ENCODE measurements at regions not wholly inside any gene's neighbourhood (a gene's known extent, or its start where the extent isn't known, plus 50 kb on each side); places are given as distances from the start of the nearest gene placed in this dataset.
"Not testable (repeated sequence)": the region's sequence is repeated elsewhere in the genome, so short reads cannot be mapped to it uniquely, and the experiment has no call there.

GRCh38 chr9:85487872-85488271 lies 253.9 kb downstream of the AGTPBP1 start:
- DNase-seq = no peak

GRCh38 chr9:85484235-85484634 lies 257.5 kb downstream of the AGTPBP1 start:
- DNase-seq = no peak

GRCh38 chr9:85483208-85483607 lies 258.5 kb downstream of the AGTPBP1 start:
- peak; percentile 18 for DNase-seq

DNA sequence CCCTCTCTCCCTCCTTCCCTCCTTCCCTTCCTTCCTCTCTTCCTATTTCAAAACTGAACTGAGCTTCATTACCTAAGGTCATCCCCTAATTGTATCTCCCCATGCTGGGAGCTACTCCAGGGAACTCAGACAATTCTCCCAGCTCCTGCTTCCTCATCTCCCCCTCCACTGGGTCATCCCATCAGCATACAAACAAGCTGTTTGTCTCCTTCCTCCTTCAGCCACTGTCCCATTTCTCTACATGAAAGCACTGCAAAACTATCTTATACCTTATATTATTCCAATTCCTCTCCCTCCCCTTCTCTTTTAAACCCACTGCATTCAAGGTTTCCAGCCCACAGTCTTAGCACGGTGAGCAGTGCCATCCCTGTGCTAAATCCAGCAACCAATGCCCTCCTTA lies 262.4 kb downstream of the AGTPBP1 start:
- DNase-seq = no peak

DNA sequence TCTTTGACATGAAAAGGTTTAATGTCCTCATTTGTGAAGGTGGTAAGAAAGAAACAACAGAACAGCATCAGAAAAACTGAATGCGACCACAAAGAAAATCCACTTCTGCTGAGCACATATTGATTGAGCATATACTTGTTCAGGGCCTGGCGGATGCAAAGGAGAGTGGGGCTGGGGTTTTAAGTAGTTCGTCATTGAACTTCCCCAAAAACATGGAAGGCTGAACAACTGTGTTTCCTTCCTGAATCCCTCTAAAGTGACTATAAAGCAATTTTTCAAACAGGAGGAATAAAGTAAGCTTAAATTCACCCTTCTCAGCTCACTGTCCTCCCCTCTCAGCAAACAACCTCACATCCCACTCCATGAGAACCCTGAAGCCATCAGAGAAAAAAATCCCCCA lies 262.9 kb downstream of the AGTPBP1 start:
- no peak for DNase-seq

DNA sequence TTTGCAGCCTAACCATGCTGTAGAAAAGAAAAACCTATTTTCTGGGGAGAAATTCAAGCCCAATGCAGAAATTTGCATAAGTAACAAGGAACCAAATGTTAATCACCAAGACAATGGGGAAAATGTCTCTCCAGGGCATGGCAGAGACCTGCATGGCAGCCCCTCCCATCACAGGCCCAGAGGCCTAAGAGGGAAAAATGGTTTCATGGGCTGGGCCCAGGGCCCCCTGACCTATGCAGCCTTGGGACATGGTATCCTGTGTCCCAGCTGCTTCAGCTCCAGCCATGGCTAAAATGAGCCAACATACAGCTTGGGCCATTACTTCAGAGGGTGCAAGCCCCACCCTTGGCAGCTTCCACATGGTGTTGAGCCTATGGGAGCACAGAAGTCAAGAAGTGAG lies 266.9 kb downstream of the AGTPBP1 start:
- DNase-seq = not testable (repeated sequence)

- no peak for DNase-seq
Observed at GRCh38 chr9:85471791-85472190, 270.0 kb downstream of the AGTPBP1 start.

DNA sequence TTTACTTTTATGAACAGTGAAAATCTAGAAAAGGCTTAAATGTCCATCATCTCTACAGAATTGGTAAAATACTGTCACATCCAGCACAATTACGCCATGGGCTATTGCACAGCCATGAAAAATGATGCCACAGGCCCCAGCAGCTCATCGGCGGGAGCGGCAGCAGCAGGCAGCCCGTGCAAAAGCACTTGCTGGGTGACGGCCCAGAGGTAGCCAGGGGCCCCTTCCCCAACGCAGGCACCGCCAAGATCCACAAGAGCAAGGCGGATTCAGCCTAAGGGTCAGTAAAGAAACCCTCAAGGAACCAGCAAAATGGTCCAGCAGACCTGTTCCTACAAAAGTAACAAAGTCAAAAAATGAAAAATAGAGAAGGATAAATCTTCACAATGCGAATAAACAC lies 272.7 kb downstream of the AGTPBP1 start:
- no peak for DNase-seq

- no peak for DNase-seq
Observed at GRCh38 chr9:85466834-85467233, 274.9 kb downstream of the AGTPBP1 start.

DNA sequence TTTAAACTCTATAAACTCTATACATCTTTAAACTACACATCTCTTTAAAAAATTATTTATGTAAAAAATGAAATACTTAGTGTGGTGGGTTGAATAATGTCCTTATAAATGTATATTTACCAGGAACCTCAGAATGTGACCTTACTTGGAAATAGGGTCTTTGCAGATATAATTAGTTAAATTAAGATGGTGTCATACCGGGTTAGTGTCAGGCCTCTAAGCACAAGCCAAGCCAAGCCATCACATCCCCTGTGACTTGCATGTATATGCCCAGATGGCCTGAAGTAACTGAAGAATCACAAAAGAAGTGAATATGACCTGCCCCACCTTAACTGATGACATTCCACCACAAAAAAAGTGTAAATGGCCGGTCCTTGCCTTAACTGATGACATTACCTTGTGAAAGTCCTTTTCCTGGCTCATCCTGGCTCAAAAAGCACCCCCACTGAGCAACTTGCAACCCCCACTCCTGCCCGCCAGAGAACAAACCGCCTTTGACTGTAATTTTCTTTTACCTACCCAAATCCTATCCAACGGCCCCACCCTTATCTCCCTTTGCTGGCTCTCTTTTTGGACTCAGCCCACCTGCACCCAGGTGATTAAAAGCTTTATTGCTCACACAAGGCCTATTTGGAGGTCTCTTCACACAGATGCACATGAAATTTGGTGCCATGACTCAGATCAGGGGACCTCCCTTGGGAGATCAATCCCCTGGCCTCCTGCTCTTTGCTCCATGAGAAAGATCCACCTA lies 283.5 kb downstream of the AGTPBP1 start:
- DNase-seq = not testable (repeated sequence)

- DNase-seq = no peak
Observed at GRCh38 chr9:85453850-85454249, 287.9 kb downstream of the AGTPBP1 start.

GRCh38 chr9:85452841-85453240 lies 288.9 kb downstream of the AGTPBP1 start:
- DNase-seq = no peak

DNA sequence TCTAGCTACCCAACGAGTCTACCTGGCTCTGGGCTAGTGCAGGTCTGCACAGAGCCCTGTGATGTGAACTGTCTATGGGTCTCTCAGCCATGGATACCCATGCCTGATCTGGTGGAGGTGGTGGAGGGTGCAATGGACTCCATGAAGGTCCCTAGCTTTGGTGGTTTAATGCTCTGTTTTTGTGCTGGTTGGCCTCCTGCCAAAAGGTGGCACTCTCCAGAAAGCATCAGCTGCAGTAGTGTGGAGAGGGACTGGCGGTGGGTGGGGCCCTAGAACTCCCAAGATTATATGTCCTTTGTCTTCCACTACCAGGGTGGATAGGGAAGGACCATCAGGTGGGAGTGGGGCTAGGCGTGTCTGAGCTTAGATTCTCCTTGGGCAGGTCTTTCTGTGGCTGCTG lies 290.1 kb downstream of the AGTPBP1 start:
- no peak for DNase-seq

DNA sequence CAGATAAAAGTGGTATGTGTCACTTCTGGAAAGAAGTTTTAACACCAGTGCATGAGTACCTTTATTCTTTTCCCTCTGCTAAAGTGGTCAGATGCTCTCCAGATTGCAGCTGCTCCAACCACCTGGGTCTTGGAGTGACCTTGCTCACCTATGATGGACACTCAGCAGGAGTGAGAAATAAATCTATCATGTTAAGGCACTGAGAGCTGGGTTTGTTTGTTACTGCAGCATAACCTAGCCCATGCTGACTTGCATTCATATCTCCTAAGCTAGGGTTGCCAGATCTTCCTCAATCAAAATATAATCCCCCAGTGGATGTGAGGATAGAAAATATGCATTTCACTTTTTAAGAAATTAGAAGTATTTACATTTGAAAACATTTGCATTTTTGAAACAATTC lies 295.9 kb downstream of the AGTPBP1 start:
- DNase-seq = no peak

DNA sequence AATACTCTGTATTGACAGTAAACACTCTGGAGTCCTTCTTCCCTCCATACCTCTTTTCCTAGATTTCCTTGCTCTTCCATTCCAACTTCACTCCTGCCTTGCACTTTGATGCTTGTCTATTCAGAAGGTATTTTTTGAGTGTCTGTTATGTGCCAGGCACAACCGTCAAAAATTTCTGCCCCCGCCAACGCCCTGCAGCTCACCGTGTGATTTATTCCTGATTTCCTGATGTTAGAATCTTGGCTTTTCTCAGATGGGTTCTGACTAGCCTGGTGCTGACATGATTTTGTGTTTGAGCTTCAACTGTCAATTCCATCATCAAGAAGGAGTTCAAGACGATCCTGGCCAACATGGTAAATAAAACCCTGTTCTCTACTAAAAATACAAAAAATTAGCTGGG lies 297.5 kb downstream of the AGTPBP1 start:
- DNase-seq = no peak

DNA sequence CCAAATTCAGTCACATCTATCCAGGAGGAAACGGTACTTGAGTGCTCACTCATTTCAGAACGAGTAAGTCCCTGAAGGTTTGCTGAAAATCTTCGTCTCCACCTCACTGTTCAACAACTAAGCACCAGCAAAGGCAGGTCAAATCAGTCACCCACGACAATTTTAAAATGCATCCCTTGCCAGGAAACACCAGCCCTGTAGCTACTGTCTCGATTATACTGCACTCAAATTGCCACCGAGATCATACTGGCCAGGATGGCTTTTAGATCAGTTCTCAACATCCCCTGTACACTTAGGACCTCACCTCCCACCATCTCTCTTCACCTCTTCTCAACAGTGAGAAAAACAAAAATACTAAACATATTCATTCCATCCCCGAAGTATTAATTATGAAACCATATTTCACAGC lies 298.6 kb downstream of the AGTPBP1 start:
- DNase-seq = no peak

GRCh38 chr9:85439791-85440190 lies 302.0 kb downstream of the AGTPBP1 start:
- DNase-seq = no peak

- not testable (repeated sequence) for DNase-seq
Observed at GRCh38 chr9:85433956-85434355, 307.8 kb downstream of the AGTPBP1 start.

- not testable (repeated sequence) for DNase-seq
Observed at GRCh38 chr9:85433551-85433950, 308.2 kb downstream of the AGTPBP1 start.

DNA sequence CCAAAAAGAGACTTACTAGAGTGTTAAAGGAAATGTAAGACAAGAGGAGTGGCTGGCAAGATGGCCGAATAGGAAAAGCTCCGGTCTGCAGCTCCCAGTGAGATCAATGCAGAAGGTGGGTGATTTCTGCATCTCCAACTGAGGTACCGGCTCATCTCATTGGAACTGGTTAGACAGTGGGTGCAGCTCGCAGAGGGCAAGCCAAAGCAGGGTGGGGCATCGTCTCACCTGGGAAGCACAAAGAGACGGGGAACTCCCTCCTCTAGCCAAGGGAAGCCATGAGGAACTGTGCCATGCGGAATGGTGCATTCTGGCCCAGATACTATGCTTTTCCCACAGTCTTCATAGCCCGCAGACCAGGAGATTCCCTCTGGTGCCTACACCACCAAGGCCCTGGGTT lies 308.7 kb downstream of the AGTPBP1 start:
- no peak for DNase-seq

GRCh38 chr9:85432599-85432998 lies 309.2 kb downstream of the AGTPBP1 start:
- DNase-seq = no peak

DNA sequence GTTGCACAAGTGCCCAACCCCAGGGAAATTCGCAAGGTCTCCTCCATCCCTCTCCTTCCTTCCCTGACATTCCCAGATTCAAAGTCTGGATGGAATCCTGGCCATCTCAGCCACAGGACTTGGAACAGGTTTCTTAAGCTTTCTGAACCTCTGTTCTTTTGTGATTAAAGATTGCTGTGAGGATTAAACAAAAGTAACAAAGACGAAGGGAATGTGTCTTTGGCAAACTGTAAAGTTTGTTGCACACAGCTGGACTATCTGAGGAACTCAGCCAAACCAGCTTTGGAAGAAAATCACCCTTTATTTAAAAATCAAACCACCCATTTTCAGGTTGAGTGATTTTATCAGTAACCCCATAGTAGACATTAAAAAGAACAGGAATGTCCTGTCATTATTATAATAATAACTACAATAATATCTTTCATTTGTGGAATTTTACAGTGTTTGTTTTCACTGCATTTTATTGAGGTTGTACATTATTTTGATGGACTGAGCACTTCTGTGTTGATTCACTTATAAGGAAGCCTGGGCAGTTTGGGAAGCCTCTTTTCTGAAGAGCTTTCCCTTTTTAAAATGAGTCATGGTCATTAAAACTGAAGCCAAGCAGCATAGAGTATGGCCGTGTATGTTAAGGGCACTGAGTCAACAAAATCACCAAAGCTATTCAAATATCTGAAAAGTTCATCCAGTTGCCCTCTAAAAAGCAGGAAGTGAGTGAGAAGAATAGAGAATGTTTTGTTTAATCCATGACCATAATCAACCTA lies 310.2 kb downstream of the AGTPBP1 start:
- DNase-seq = peak; percentile 25

DNA sequence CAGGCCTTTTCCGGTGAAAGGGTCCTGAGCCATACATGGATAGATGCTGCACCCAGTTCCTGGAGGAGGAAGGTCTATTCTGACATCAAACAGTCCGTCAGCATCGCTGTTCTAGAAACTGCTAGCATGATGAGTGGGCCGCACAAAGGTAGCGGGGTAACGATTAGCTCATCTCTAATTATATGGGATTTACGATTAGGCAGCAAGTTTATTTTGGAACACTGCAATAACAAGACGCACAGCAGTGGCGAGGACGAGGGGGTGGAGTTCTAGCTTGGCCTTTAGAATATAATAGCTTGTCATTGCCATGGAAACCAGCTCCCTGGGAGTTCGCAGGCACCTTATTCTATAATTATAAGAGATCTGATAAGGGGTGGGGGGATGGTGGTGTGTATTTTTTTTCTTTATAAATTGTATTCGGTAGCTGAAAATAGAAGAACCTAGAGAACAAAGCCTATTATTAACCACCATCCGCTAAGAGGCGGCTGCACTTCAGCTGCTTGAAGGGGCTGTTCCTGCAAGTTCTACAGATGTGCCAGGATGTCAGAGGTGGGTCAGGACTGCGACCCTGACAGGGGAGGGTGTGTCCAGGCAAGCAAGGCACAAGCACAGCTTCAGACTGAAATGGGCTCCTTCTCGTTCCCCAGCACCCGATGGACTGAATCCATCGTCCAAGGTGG lies 311.0 kb downstream of the AGTPBP1 start:
- peak; percentile 7 for DNase-seq
